H1 (cell line): ENCODE measurements at regions not wholly inside any gene's neighbourhood (a gene's known extent, or its start where the extent isn't known, plus 50 kb on each side); places are given as distances from the start of the nearest gene placed in this dataset.

Experiments used
- TF ChIP-seq, protein P1 (sequence below): fragments of 300-600 bp; sonication (generic); IDR thresholded peaks from 2 replicates; pipeline ENCODE4 v1.7.1; 2012; ENCODE audit warnings: low read length, moderate library complexity, mild to moderate bottlenecking, inconsistent platforms; ENCODE audit not compliant: insufficient replicate concordance

DNA sequence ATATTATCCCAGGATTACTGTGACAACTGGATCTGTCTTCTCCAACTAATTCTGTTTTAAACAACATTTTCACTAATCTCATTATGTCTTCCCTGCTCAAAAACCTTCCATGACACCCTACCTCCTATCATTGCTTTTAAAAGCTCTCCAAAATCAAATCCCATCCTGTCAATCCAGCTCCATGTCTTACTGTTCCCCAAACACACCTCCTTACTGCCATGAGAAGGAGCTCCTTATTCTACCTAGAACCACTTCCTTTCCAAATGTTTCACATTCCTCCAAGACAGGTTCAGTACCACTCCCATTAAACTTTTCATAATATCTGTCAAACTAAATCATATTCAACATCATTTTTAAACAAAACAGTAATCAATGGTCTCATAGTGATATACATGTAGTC, 66.9 kb upstream of the WDR17 start (continued):
- TF ChIP-seq, protein P1, sequence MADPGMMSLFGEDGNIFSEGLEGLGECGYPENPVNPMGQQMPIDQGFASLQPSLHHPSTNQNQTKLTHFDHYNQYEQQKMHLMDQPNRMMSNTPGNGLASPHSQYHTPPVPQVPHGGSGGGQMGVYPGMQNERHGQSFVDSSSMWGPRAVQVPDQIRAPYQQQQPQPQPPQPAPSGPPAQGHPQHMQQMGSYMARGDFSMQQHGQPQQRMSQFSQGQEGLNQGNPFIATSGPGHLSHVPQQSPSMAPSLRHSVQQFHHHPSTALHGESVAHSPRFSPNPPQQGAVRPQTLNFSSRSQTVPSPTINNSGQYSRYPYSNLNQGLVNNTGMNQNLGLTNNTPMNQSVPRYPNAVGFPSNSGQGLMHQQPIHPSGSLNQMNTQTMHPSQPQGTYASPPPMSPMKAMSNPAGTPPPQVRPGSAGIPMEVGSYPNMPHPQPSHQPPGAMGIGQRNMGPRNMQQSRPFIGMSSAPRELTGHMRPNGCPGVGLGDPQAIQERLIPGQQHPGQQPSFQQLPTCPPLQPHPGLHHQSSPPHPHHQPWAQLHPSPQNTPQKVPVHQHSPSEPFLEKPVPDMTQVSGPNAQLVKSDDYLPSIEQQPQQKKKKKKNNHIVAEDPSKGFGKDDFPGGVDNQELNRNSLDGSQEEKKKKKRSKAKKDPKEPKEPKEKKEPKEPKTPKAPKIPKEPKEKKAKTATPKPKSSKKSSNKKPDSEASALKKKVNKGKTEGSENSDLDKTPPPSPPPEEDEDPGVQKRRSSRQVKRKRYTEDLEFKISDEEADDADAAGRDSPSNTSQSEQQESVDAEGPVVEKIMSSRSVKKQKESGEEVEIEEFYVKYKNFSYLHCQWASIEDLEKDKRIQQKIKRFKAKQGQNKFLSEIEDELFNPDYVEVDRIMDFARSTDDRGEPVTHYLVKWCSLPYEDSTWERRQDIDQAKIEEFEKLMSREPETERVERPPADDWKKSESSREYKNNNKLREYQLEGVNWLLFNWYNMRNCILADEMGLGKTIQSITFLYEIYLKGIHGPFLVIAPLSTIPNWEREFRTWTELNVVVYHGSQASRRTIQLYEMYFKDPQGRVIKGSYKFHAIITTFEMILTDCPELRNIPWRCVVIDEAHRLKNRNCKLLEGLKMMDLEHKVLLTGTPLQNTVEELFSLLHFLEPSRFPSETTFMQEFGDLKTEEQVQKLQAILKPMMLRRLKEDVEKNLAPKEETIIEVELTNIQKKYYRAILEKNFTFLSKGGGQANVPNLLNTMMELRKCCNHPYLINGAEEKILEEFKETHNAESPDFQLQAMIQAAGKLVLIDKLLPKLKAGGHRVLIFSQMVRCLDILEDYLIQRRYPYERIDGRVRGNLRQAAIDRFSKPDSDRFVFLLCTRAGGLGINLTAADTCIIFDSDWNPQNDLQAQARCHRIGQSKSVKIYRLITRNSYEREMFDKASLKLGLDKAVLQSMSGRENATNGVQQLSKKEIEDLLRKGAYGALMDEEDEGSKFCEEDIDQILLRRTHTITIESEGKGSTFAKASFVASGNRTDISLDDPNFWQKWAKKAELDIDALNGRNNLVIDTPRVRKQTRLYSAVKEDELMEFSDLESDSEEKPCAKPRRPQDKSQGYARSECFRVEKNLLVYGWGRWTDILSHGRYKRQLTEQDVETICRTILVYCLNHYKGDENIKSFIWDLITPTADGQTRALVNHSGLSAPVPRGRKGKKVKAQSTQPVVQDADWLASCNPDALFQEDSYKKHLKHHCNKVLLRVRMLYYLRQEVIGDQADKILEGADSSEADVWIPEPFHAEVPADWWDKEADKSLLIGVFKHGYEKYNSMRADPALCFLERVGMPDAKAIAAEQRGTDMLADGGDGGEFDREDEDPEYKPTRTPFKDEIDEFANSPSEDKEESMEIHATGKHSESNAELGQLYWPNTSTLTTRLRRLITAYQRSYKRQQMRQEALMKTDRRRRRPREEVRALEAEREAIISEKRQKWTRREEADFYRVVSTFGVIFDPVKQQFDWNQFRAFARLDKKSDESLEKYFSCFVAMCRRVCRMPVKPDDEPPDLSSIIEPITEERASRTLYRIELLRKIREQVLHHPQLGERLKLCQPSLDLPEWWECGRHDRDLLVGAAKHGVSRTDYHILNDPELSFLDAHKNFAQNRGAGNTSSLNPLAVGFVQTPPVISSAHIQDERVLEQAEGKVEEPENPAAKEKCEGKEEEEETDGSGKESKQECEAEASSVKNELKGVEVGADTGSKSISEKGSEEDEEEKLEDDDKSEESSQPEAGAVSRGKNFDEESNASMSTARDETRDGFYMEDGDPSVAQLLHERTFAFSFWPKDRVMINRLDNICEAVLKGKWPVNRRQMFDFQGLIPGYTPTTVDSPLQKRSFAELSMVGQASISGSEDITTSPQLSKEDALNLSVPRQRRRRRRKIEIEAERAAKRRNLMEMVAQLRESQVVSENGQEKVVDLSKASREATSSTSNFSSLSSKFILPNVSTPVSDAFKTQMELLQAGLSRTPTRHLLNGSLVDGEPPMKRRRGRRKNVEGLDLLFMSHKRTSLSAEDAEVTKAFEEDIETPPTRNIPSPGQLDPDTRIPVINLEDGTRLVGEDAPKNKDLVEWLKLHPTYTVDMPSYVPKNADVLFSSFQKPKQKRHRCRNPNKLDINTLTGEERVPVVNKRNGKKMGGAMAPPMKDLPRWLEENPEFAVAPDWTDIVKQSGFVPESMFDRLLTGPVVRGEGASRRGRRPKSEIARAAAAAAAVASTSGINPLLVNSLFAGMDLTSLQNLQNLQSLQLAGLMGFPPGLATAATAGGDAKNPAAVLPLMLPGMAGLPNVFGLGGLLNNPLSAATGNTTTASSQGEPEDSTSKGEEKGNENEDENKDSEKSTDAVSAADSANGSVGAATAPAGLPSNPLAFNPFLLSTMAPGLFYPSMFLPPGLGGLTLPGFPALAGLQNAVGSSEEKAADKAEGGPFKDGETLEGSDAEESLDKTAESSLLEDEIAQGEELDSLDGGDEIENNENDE = peak; percentile 68
- TF ChIP-seq, all 59 proteins: peak for 8
